NCI-H524 treated with DMSO at 0.1 percent for 48 hours (cell line): ENCODE measurements at regions not wholly inside any gene's neighbourhood (a gene's known extent, or its start where the extent isn't known, plus 50 kb on each side); places are given as distances from the start of the nearest gene placed in this dataset.
"Not testable (repeated sequence)": the region's sequence is repeated elsewhere in the genome, so short reads cannot be mapped to it uniquely, and the experiment has no call there.

ENCODE experiments used
- DNase-seq: peaks from one replicate; lab custom pipeline; 2025; lab: John Stamatoyannopoulos, UW

DNA sequence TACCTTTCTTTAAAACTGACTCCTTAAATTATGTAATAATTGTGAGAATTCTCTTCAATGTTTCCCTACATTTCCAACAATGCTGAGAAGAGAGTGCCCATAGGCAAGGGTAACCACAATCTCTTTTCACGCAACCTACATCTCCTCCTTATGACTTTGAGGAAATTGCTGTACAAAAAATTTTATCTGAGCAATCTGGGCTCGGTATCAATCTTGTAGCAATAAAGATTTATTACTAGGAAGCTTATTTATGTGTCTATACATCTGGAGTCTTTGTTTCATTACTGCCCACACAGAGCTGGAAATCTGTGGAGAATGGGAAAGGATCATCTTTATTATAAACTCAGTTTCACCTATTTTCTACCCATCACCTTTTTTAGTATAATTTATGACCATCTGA is 913.8 kb upstream of the SORCS1 start:
- DNase-seq: no peak

DNA sequence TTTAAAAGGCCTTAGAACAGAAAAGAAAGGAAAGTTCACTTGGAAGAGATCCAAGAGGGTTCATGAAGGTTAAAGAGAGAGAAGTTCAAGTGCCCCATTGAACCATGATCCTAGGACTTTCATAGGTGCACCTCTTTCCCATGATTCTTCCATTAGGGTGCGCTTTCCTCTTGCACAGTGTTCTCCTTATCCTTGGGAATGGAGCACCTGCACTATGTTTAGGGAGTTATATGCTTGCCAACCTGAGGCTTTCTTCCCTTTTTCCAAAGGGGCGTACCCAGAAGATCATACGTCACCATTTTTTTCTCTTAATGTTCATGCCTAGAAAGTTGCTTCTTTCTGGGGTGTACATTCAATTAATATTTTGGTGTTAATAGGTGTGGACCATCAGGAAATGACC is 908.0 kb upstream of the SORCS1 start:
- DNase-seq: no peak

DNA sequence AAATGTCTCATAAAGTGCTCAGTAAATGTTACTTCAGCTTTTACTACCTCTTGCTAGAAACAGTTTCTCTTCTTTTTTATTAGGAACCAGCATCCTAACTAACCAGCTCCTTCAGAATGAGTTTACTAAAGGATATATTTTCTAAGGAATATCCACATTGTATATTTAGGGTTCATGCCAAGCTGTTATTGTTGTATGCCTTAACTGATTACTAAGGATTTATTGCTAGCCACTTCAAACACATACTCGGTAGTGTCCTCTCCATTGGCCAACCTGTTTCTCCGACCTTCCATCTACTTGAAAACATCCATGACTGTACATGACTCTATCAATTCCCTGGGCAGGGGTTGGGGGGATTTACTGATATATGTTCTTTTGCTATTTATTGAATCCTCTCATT is 906.3 kb upstream of the SORCS1 start:
- DNase-seq: no peak

DNA sequence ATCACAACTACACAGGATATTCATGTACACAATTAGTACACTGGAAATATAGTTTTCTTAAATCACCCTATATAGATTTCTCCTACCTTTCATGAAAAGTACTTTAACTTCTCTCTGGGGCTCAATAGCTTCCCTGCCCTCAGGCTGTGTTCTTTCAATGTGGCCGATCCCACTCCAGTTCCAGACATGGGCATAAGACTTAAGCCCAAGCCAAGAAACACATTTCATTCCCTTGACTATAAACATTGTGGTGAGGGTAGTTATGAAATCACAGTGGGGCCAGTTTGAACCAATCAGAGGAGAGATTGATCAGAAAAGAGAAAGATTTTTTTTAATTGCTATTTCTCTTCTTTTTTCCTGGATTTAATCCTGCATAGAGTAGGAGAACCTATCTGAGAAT is 904.6 kb upstream of the SORCS1 start:
- DNase-seq: no peak

DNA sequence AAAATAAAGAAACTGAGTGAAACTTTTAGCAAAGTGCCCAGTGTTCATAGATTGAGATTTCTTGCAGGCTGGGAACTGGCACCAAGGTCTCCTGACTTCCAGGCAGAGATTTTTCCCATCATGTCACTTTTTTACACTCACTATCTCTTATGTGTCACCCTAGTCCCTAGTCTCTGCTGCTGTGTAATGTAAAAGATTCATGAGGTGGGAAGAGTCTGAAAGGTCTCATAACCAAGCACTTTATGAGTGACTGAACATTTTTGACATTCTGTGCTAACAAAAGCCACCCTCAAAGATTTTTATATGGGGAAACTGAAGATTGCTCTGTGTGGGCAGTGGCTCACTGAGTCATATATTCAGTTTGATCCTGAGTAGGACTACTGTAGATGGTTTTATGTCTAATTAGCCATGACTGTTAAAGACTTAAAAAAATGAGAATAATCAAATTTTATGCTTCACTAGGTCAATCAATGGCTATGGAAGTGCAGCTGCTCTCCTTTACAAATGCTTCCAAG is 900.3 kb upstream of the SORCS1 start:
- no peak for DNase-seq

DNA sequence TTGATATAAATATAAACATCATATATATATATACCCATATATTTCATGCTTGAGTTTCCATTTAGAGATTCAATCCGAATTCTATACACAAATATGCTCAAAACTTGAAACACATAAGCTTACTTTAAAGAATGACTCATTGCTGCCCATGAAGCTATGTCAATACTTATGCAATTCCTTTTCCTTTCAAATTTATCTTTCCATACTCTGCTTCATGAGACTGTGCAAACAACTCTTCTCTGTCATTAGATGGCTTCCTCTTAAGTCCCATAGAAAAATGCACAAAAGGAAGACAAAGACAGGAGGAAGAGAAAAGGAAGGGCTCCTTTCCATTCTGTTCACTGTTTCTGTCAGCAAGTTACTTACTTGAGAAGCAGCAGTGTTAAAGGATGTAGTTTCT is 895.7 kb upstream of the SORCS1 start:
- no peak for DNase-seq

DNA sequence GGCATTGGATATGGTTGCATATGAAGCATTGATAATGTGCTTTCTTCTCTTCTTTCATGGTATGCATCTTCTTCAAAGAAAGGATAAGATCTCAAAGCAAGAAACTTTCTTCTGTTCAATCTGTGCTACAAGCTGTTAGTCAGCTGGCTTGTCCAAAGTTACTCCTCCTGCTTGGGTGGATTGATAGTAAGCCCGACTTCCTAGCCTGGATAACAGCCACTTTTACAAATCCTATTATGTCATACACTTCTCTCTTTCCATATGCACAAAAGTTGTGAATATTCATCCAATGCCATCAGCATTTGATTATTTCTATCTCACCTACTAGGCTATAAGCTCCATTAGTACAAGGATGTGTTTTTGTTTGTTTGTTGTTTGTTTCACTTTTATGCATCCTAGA is 891.0 kb upstream of the SORCS1 start:
- DNase-seq: no peak

DNA sequence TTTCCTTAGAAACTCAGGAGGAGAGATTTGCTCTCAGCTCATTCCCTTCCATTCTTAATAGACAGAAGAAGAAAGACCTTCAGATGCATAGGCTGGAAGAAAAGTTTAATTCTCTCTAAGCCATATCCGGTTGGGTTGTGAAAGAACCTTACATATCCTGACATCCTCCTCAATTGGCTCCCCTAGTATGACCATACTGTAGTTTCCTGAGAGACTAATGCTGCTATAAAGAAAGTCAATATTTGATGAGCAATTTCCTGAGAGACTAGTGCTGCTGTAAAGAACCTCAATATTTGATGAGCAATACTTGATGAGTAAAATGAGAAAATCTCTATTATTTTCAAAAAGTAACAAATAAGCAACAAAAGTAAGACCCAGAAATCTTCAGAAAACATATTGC is 888.5 kb upstream of the SORCS1 start:
- DNase-seq: no peak

DNA sequence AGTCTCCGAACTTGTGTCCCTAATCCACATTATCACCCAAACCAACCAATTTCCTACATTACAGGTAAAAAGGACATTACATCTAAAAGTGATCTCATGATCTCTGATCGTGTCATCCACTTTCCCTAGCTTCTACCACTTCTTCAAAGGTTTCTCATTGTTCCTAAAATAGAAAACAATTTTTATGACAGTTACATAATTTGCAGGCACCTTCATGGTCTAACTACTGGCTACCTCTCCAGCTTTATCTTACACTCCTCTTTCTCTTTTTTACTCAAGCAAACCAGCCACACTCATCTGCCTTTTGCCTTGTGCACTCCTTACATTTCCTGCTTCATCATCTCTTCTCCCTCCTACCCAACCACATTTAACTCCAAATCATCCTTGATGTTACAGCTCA is 886.7 kb upstream of the SORCS1 start:
- DNase-seq: no peak

DNA sequence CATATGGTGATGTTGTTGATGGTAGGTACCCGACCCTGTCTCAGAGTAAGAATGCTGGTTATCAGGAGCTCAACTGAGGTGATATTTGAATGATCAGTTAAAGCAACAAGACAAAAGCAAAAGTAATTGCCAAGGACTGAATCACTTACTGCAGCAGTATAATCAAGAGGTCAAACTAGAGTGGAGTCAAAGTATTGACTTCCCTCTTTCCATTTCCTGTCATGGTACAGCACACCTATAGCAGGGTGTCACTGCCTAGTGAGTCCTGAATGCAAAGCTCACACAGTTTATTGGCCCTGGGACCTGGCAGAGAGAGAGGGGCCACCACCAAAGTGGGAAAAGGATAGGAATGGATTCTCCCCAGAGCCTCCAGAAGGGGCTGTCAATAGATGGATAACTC is 886.1 kb upstream of the SORCS1 start:
- no peak for DNase-seq

DNA sequence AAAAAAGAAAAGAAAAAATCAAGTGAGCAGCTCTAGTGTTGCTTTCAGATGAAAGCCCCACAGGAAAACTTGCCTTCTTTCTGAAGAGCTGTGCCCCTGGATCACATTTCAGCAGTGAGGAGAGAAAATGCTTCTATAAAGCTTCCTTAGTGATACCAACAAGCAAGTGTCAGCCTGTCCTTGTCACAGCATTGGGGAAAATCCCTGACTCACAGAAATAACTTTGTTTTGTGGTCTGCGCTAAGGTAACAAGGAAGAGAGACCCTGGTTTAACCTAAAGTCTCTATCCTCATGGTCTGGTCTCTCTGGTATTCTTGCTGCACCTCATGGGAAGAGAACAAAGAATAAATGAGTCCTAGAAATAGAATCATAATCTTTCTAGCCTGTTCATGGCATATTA is 885.2 kb upstream of the SORCS1 start:
- DNase-seq: no peak

DNA sequence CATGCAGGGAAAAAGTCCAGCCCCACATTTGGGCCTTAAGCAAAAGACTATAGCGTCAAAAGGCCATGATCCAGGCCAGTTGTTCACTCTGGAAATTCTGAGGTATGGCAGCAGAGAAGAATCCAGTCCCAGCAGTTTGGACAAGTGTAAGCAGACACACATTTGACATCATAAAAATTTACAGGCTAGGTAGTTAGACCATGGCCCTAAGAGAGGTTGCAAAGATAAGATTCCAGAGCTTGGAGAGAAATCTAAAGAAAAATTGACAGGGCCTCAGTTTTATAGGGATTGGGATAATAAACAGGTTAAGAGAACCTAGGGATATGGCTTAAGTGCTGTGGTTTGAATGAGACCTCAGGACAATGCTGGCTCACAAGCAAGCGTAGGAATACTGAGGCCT is 884.4 kb upstream of the SORCS1 start:
- DNase-seq: no peak

DNA sequence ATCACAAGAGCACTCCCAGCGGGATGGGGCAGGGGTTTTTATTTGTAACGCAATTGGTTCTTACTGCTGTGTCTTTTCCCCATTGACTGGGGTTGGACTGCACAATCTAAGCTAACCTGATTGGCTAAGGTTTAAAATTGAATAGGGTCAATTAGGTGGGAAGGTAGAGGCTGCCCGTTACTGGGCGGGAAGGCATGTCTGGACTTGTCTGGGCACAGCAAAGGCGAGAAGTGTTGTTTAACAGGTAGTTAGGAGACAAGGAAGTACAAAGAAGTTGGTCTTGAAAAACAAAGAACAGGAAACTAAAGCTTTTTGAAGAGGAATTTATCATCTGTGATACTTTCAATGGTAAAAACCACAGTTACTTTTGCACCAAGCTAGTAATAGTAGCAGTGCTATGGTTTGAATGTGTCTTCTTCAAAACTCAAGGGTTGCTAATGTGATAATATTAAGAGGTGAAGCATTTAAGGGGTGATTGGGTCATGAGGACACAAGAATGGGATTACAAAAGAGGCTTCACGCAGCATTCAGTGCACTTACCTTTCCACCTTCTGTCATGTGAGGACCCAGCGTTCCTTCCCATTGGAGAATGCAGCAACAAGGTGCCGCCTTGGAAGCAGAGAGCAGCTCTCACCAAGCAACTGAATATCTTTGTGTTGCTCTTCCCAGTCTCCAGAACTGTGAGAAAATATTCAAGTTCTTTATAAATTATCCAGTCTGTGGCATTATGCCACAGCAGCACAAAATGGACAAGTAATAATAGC is 875.5 kb upstream of the SORCS1 start:
- no peak for DNase-seq

DNA sequence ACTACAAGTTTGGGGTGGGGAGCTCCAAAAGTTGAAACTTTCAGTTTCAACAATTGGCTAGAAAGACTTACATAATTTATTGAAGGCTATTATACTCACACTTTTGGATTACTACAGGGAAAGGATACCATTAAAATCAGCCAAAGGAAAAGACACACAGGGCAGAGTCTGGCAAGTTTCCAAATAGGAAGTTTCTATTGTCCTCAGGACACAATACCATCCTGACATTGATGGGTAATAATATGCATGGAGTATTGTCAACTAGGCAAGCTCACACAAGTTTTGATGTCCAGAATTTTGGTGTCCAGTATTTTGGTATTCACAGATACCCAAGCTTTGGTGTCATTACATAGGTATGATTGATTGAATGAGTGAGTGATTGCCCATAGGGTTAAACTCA is 872.6 kb upstream of the SORCS1 start:
- DNase-seq: no peak

DNA sequence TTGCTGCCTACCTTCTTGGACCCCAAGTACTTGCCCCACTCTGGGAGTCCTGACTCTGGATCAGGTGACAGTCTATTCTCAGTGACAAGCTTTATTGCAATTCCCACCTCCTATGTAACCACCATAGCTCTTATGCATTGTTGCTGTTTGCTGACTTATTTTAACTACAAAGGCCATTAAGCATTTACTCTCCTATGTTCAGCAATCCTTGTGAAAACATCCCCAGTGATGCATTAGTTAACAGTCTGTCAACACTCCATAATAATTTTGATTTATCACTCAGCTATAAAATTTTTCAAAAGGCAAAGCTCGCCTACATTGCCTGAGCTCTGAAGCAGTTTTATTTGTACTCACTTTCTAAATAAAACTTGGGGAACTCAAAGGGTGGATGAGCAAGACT is 871.8 kb upstream of the SORCS1 start:
- no peak for DNase-seq

DNA sequence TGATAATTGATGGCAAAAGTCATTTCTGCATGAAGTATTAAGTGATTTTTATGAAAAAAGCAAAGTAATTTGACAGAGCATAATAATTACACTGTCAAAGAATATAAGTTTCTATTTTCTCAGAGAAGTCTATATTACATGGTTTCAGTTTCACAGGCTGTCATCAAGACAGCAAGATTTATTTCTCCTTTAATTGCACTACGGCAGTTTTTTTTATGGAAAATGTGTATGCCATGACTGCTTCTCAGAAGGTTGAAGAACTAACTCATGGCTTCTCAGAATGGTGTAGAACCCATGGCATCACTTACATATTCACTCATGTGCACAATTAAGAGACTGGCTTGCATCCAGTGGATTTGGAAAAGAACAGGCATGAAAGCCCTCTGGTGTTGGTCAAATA is 870.3 kb upstream of the SORCS1 start:
- no peak for DNase-seq

DNA sequence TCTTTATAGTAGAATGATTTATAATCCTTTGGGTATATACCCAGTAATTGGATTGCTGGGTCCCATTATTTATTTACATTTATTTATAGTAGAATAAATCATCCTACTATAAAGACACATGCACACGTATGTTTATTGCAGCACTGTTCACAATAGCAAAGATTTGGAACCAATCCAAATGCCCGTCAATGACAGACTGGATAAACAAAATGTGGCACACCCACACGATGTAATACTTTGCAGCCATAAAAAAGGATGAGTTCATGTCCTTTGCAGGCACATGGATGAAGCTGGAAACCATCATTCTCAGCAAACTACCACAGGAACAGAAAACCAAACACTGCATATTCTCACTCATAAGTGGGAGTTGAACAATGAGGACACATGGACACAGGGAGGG is 869.0 kb upstream of the SORCS1 start:
- not testable (repeated sequence) for DNase-seq

DNA sequence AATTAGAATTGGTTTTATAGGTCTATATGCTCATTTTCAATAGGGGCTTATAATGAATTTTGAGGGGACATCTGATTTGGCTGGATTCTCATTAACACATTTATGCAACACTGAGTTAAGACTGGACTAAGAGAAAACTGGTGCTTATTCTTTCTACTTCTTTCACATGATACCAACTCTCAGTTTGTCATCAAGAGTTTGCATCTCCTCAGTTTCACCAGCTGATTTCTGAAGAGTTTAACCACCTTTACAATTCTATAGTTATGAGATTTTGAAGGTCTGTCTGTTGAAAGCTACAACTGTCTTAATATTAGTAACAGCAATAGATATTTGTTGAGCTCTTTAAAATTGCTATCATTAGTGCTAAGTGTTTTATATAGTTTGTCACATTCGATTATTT is 867.0 kb upstream of the SORCS1 start:
- no peak for DNase-seq

DNA sequence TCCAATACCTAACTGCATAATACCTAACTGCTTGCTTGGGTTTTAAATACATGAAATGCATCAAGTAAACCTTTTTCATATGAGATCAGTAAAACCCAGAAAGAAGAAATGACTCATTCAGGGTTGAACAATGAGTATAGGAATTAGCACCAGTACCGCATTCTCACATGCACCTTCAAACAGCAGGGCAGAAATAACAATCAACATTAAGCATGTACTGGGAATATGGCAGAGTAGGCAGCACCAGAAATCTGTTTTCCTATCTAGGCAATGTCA is 850.3 kb upstream of the SORCS1 start:
- DNase-seq: no peak

DNA sequence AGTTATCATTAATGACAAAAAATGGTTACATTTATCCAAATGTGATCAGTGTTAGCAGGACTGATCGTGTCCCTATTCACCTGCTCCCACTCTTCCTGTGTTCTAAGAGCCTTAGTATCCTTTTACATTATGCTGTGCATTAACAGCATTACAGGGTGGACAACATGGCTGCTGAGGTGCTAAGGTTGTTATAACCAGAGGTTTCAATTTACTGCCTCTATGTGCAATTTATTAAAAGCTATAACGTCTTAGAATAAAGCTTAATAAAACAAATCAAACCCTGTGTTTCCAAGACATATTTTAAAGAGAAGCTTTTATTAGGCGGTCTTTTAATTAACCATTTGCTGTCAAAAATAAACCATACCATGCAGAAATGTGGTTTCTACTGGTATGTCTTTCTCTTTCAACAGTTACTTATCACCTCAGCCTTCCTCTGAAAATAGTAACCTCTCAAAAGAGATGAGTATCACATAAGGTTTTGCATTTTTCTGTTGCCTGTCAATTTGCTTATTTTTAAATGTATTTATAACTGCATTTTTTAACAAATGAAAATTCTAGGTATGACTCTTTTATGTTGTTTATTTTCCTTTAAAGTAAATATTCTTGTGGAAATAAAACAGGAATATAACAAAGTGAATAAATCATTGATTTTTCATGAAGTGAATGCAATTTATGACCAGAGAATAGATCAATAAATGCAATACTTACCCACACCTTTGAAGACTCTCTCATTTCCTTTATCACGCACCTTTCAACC is 849.8 kb upstream of the SORCS1 start:
- DNase-seq: no peak

DNA sequence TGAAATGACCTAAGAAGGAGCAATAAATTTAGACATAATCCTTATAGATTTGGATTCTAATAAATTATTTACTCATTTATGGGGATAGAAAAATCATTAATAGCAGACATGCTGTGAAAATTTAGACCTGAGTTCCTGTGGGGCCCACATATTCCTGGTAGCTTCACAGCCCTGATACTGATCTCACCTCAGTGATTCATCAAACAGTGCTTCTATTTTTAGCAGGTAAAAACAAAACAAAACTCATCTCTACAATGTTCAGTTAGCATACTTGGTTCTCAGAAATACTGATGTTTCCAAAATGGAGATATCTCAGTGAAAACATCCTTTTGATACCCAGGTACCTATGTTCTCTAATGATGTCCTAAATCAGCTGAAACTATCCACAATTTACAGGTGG is 841.1 kb upstream of the SORCS1 start:
- DNase-seq: no peak

DNA sequence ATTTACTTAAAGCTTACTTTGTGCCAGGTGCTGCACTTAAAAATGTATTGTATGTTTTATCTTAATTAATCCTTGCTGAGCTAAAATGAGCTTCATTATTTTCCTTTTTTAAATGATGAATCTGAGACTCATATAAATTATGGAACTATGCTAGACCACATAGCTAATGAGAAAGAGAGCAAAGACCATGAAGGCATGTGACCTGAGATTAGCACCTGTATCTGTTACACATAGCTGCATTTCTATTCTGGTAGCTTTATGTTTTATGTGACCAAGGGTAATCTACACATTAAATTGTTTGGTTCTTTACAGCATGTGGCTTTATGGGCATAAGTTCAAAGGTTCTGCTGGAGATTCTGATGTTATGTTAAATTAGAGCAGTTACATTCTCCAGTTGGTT is 839.1 kb upstream of the SORCS1 start:
- no peak for DNase-seq

DNA sequence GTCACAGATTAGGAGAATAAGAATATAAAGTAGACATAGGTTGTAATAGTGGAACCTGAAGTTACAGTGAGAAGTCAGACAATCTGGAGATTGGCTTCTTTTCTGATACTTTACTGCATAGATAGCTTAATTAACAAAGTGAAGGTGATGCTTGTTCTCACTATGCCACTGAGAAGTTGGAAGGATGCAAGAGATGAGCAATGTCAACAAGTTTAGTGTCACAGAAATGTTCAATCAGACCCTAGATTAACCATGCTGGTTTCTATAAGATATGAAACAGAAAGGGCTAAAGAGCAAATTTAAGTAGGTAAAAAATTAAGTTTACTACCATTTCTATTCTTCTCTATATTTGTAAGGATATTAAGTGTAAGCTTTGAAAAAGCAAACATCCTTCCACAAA is 838.6 kb upstream of the SORCS1 start:
- no peak for DNase-seq

DNA sequence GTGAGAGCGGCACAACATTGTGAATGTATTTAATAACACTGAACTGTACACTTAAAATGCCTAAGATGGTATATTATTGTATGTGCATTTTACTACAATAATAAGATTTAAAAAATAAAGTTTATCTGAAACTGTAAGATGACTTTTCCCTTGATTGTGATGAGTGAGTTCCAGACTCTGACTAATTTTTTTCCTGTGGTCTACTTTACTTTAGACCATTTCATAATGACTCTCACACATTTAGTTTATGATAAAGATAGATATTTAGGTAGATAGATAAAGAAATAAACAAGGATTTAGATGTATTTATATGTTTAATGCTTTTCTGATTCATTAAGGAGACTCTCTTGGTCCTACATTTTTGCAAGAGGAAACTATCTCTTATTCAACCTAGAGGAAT is 835.9 kb upstream of the SORCS1 start:
- DNase-seq: no peak
